ENCODE measurements at regions not wholly inside any gene's neighbourhood (a gene's known extent, or its start where the extent isn't known, plus 50 kb on each side); places are given as distances from the start of the nearest gene placed in this dataset.

GRCh38 chr21:35770101-35770945, 290.0 kb downstream of the SETD4 start:
- Histone ChIP-seq H3K27ac (ENCODE audit: low read depth, low read length, poor library complexity, severe bottlenecking) (no peak overlapping the region), H3K9me2 (ENCODE audit: insufficient read depth, low read length) (no peaks in the 10 kb centered on the region), H3K4me1 (ENCODE audit: insufficient read depth, low read length, poor library complexity, severe bottlenecking) (no peaks in the 10 kb centered on the region), H4K20me1 (ENCODE audit: insufficient read depth, low read length) (no peaks in the 10 kb centered on the region), H3K4me2 (ENCODE audit: low read length) (no peak overlapping the region), H3K9me3 (ENCODE audit: low read length) (no peaks in the 10 kb centered on the region), H3K4me3 (ENCODE audit: low read depth, low read length, poor library complexity, severe bottlenecking) (no peak overlapping the region), H2AFZ (ENCODE audit: low read length) (no peak overlapping the region), H3K79me2 (ENCODE audit: insufficient read depth, low read depth, low read length) (no peaks in the 10 kb centered on the region), H3K36me3 (ENCODE audit: insufficient read depth, low read length) (no peaks in the 10 kb centered on the region)
- intact Hi-C loops (cut with micrococcal nuclease; ENCODE audit: unreplicated experiment), result no loop called here
- ChIA-PET POLR2A (interaction anchor here (0.6 to 1.0 kb wide), 2 partner anchors 11 to 1094 kb away, joined by 3 read pairs; no protein-coding TSS in a partner anchor), CTCF (ENCODE audit: unreplicated experiment) (no interaction called here)
- no peak for DNase-seq (ENCODE audit: low spot score)
- TF ChIP-seq EZH2phosphoT487 (IDR thresholded peaks at IDR 0.05; ENCODE audit: borderline replicate concordance, low read depth, low read length) (no peak), CTCF (conservative IDR thresholded peaks at IDR 0.05; ENCODE audit: low read length) (no peak)
- BruUV-seq (replicated peaks), result no TSS peak

GRCh38 chr21:35768187-35768586, 292.1 kb downstream of the SETD4 start:
- ChIA-PET POLR2A (no interaction called here), CTCF (ENCODE audit: unreplicated experiment) (no interaction called here)
- no peak overlapping the region for H3K4me3 ChIP-seq (ENCODE audit: low read depth, low read length, poor library complexity, severe bottlenecking)
- no peak for DNase-seq (ENCODE audit: low spot score)
- no peak overlapping the region for H2AFZ ChIP-seq (ENCODE audit: low read length)
- H3K36me3 ChIP-seq (ENCODE audit: insufficient read depth, low read length), result no peaks in the 10 kb centered on the region
- TF ChIP-seq CTCF (conservative IDR thresholded peaks at IDR 0.05; ENCODE audit: low read length) (no peak), EZH2phosphoT487 (IDR thresholded peaks at IDR 0.05; ENCODE audit: borderline replicate concordance, low read depth, low read length) (no peak)
- intact Hi-C loops (cut with micrococcal nuclease; ENCODE audit: unreplicated experiment), result no loop called here
- H3K4me2 ChIP-seq (ENCODE audit: low read length), result no peak overlapping the region
- no peaks in the 10 kb centered on the region for H3K4me1 ChIP-seq (ENCODE audit: insufficient read depth, low read length, poor library complexity, severe bottlenecking)
- no peak overlapping the region for H3K27ac ChIP-seq (ENCODE audit: low read depth, low read length, poor library complexity, severe bottlenecking)
- BruUV-seq (replicated peaks), result no TSS peak
- H3K9me2 ChIP-seq (ENCODE audit: insufficient read depth, low read length), result no peaks in the 10 kb centered on the region
- H4K20me1 ChIP-seq (ENCODE audit: insufficient read depth, low read length), result no peaks in the 10 kb centered on the region
- H3K79me2 ChIP-seq (ENCODE audit: insufficient read depth, low read depth, low read length), result no peaks in the 10 kb centered on the region
- no peaks in the 10 kb centered on the region for H3K9me3 ChIP-seq (ENCODE audit: low read length)

GRCh38 chr21:35764586-35764985, 295.7 kb downstream of the SETD4 start:
- no TSS peak for BruUV-seq (replicated peaks)
- no peak for TF ChIP-seq CTCF (conservative IDR thresholded peaks at IDR 0.05; ENCODE audit: low read length)
- no peak for TF ChIP-seq EZH2phosphoT487 (IDR thresholded peaks at IDR 0.05; ENCODE audit: borderline replicate concordance, low read depth, low read length)
- Histone ChIP-seq H3K9me2 (ENCODE audit: insufficient read depth, low read length) (no peaks in the 10 kb centered on the region), H3K4me1 (ENCODE audit: insufficient read depth, low read length, poor library complexity, severe bottlenecking) (no peaks in the 10 kb centered on the region), H3K79me2 (ENCODE audit: insufficient read depth, low read depth, low read length) (no peaks in the 10 kb centered on the region), H4K20me1 (ENCODE audit: insufficient read depth, low read length) (no peaks in the 10 kb centered on the region), H3K36me3 (ENCODE audit: insufficient read depth, low read length) (no peaks in the 10 kb centered on the region), H3K9me3 (ENCODE audit: low read length) (no peaks in the 10 kb centered on the region), H3K4me2 (ENCODE audit: low read length) (no peak overlapping the region), H3K27ac (ENCODE audit: low read depth, low read length, poor library complexity, severe bottlenecking) (no peak overlapping the region), H3K4me3 (ENCODE audit: low read depth, low read length, poor library complexity, severe bottlenecking) (no peak overlapping the region), H2AFZ (ENCODE audit: low read length) (no peak overlapping the region)
- ChIA-PET POLR2A (no interaction called here), CTCF (ENCODE audit: unreplicated experiment) (no interaction called here)
- intact Hi-C loops (cut with micrococcal nuclease; ENCODE audit: unreplicated experiment), result no loop called here
- no peak for DNase-seq (ENCODE audit: low spot score)

Measured in OCI-LY7 (cell line).